ENCODE measurements at regions not wholly inside any gene's neighbourhood (a gene's known extent, or its start where the extent isn't known, plus 50 kb on each side); places are given as distances from the start of the nearest gene placed in this dataset.
A peak's percentile ranks its signal among the peaks of the same experiment; 100 is the strongest.

- no peaks in the 10 kb centered on the region for H3K9me3 Mint-ChIP-seq (ENCODE audit: unreplicated experiment)
- POLR2A ChIA-PET, result interaction anchor here (0.6 kb wide), 1 partner anchor 153 kb away, joined by 3 read pairs; no protein-coding TSS in a partner anchor
- no peaks in the 10 kb centered on the region for H3K36me3 Mint-ChIP-seq (ENCODE audit: insufficient read depth, unreplicated experiment)
- no peaks in the 10 kb centered on the region for H3K4me1 Mint-ChIP-seq (ENCODE audit: insufficient read depth, unreplicated experiment)
- H3K27ac Mint-ChIP-seq (ENCODE audit: low read depth, unreplicated experiment), result no peak overlapping the region
- no peak overlapping the region for H3K4me3 Mint-ChIP-seq (ENCODE audit: unreplicated experiment)
- BruUV-seq (replicated peaks), result no TSS peak
- intact Hi-C loops (cut with micrococcal nuclease), result no loop called here
- H3K27me3 Mint-ChIP-seq (ENCODE audit: insufficient read depth, unreplicated experiment), result peaks cover 65% of the 10 kb centered on the region
- CTCF ChIA-PET, result no interaction called here
- DNase-seq (ENCODE audit: unreplicated experiment), result no peak
- TF ChIP-seq, protein P1, sequence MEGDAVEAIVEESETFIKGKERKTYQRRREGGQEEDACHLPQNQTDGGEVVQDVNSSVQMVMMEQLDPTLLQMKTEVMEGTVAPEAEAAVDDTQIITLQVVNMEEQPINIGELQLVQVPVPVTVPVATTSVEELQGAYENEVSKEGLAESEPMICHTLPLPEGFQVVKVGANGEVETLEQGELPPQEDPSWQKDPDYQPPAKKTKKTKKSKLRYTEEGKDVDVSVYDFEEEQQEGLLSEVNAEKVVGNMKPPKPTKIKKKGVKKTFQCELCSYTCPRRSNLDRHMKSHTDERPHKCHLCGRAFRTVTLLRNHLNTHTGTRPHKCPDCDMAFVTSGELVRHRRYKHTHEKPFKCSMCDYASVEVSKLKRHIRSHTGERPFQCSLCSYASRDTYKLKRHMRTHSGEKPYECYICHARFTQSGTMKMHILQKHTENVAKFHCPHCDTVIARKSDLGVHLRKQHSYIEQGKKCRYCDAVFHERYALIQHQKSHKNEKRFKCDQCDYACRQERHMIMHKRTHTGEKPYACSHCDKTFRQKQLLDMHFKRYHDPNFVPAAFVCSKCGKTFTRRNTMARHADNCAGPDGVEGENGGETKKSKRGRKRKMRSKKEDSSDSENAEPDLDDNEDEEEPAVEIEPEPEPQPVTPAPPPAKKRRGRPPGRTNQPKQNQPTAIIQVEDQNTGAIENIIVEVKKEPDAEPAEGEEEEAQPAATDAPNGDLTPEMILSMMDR (IDR thresholded peaks at IDR 0.05; ENCODE audit: unreplicated experiment), result no peak
These were observed 144.0 kb upstream of the MYCN start for GRCh38 chr2:15796167-15796942.

DNA sequence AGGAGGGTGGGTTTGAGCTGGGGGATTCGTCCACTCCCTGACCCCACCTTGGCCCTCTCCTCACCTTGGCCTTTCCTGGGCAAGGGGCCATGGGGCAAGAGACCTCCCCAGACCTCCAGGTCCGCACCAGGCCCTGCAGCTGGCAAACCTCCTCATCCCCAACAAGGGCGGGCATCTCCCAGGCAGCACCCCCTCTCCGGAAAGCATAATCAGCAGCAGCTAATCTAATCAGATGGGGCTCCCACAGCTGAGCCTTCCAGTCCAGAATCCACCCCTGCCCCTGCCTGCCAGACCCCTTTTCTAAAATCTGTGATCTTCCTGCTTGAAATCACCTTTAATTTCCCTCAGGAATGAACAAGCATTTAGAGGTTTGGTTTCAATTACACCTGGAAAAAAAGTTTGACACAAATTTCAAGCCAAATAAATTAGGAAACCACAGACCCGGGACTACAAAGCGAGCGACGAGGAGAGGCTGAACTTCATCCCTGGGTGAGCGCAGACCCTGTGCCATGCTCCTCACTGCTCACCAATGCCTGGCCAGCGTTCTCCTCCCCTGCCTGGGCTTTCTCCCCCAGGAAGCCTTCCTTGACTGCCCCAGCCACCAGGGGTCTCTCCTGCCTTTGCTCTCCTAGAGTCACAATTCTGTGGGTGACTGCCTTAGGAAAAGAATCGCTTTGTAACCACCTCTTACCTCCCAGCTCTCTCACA, 143.0 kb upstream of the MYCN start:
- BruUV-seq (replicated peaks), result no TSS peak
- ChIA-PET CTCF (no interaction called here), POLR2A (no interaction called here)
- intact Hi-C loops (cut with micrococcal nuclease), result no loop called here
- no peak overlapping the region for H3K27ac Mint-ChIP-seq (ENCODE audit: low read depth, unreplicated experiment)
- TF ChIP-seq, protein P1 (IDR thresholded peaks at IDR 0.05; ENCODE audit: unreplicated experiment), result no peak
- H3K27me3 Mint-ChIP-seq (ENCODE audit: insufficient read depth, unreplicated experiment), result peaks cover 58% of the 10 kb centered on the region
- no peak overlapping the region for H3K4me3 Mint-ChIP-seq (ENCODE audit: unreplicated experiment)
- no peaks in the 10 kb centered on the region for H3K4me1 Mint-ChIP-seq (ENCODE audit: insufficient read depth, unreplicated experiment)
- no peaks in the 10 kb centered on the region for H3K36me3 Mint-ChIP-seq (ENCODE audit: insufficient read depth, unreplicated experiment)
- peak; percentile 14 for DNase-seq (ENCODE audit: unreplicated experiment)
- H3K9me3 Mint-ChIP-seq (ENCODE audit: unreplicated experiment), result no peaks in the 10 kb centered on the region

DNA sequence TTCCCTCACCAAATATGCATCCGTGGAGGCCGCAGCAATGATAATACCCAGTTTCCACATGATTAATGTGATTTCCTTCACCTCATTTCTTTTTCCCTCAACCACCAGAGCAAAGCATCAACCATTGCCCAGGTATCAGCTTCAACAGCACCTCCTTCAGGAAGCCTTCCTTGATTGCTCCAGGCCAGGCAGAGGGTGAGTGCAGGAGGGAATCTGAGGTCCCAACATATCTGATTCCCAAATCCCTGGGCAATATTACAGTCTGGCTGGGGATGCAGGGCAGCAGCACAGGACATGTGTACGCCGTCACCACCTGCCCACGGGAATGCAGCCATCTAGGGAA, 142.4 kb upstream of the MYCN start:
- Mint-ChIP-seq H3K9me3 (ENCODE audit: unreplicated experiment) (no peaks in the 10 kb centered on the region), H3K4me1 (ENCODE audit: insufficient read depth, unreplicated experiment) (no peaks in the 10 kb centered on the region), H3K27ac (ENCODE audit: low read depth, unreplicated experiment) (no peak overlapping the region), H3K4me3 (ENCODE audit: unreplicated experiment) (no peak overlapping the region), H3K27me3 (ENCODE audit: insufficient read depth, unreplicated experiment) (peaks cover 58% of the 10 kb centered on the region), H3K36me3 (ENCODE audit: insufficient read depth, unreplicated experiment) (no peaks in the 10 kb centered on the region)
- POLR2A ChIA-PET, result interaction anchor here (0.8 kb wide), 1 partner anchor 11 kb away, joined by 3 read pairs; no protein-coding TSS in a partner anchor
- no TSS peak for BruUV-seq (replicated peaks)
- TF ChIP-seq, protein P1 (IDR thresholded peaks at IDR 0.05; ENCODE audit: unreplicated experiment), result no peak
- no peak for DNase-seq (ENCODE audit: unreplicated experiment)
- CTCF ChIA-PET, result no interaction called here
- intact Hi-C loops (cut with micrococcal nuclease), result no loop called here

DNA sequence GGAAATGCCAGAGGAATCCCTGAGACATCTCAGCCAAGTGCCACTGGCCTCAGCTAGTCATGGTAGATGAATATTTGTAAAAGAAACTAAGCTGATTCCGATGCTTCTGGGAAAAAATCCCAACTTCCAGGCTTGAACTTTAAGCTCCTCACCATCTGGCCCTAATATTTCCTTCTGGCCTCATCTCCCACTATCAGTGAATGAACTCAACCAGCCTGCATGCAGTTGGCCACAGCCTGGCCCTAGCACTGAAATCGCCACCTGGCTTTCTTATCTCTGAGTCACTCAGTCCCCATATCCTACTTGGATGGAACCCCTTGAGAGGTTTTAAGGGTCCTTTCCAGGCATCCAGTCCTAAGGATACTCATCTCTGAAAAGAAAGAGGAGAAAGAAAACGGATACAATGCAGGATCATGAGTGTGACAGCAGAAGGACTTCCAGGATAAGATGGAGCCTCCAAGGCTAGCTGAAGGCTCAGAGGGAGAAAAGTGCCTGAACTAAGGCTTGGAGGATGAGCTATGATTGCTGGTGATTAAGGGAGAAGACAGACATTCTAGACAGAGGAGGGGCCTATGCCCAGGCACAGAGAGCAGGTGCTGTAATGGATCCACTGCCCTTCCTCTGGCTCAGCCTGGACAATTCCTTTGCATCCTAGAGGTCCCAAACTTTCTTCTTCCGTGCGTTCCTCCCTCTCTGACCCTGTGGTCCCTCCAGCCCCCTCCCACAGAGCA, 141.5 kb upstream of the MYCN start:
- CTCF ChIA-PET, result interaction anchor here (0.6 to 0.8 kb wide), 3 partner anchors 110 to 1511 kb away, joined by 3 to 4 read pairs (median 3); no protein-coding TSS in a partner anchor
- TF ChIP-seq, protein P1 (IDR thresholded peaks at IDR 0.05; ENCODE audit: unreplicated experiment), result no peak
- Mint-ChIP-seq H3K36me3 (ENCODE audit: insufficient read depth, unreplicated experiment) (no peaks in the 10 kb centered on the region), H3K4me1 (ENCODE audit: insufficient read depth, unreplicated experiment) (no peaks in the 10 kb centered on the region), H3K9me3 (ENCODE audit: unreplicated experiment) (no peaks in the 10 kb centered on the region), H3K27me3 (ENCODE audit: insufficient read depth, unreplicated experiment) (peaks cover 58% of the 10 kb centered on the region), H3K4me3 (ENCODE audit: unreplicated experiment) (no peak overlapping the region), H3K27ac (ENCODE audit: low read depth, unreplicated experiment) (no peak overlapping the region)
- BruUV-seq (replicated peaks), result no TSS peak
- POLR2A ChIA-PET, result interaction anchor here (0.7 to 0.8 kb wide), 2 partner anchors 10 to 164 kb away, joined by 3 read pairs; no protein-coding TSS in a partner anchor
- no peak for DNase-seq (ENCODE audit: unreplicated experiment)
- intact Hi-C loops (cut with micrococcal nuclease), result no loop called here

Measured in MCF 10A (cell line).